Stimulated activated naive CD8-positive, alpha-beta T cell treated with anti-CD3 and anti-CD28 coated beads, Interleukin-15, amount 100 ng/mL, for 72 hours (primary cell): ENCODE measurements at regions not wholly inside any gene's neighbourhood (a gene's known extent, or its start where the extent isn't known, plus 50 kb on each side); places are given as distances from the start of the nearest gene placed in this dataset.

Experiments used
- ATAC-seq: fragments of 150-1000 bp; cut with Tn5 transposase; 2 replicates; pipeline ENCODE4 v1.10.0; 2021; ENCODE audit warnings: mild to moderate bottlenecking, moderate library complexity
- DNase-seq, 2 donors: peaks; one replicate each; pipeline ENCODE4 v3.0.0; 2021 to 2022
- H3K27ac Mint-ChIP-seq, 2 donors: one replicate each; pipeline ENCODE4 v1.8.0; 2022; ENCODE audit warnings: mild to moderate bottlenecking in 2 of 2, mixed read lengths in 2 of 2, moderate library complexity in 2 of 2
- H3K27me3 Mint-ChIP-seq: one replicate; pipeline ENCODE4 v1.8.0; 2022; ENCODE audit warnings: mixed read lengths
- H3K4me1 Mint-ChIP-seq: one replicate; pipeline ENCODE4 v1.8.0; 2022; ENCODE audit warnings: mild to moderate bottlenecking, mixed read lengths
- H3K4me3 Mint-ChIP-seq, 2 donors: one replicate each; pipeline ENCODE4 v1.8.0; 2022; ENCODE audit warnings: mild to moderate bottlenecking in 2 of 2, mixed read lengths in 2 of 2, moderate library complexity in 1 of 2
- H3K9me3 Mint-ChIP-seq, 2 donors: one replicate each; pipeline ENCODE4 v1.8.0; 2022; ENCODE audit warnings: mixed read lengths in 2 of 2

GRCh38 chr4:22191565-22191964 is 243.0 kb upstream of the KCNIP4 start:
- no peaks in the 10 kb centered on the region for H3K4me1 Mint-ChIP-seq
- no peak overlapping the region for H3K4me3 Mint-ChIP-seq
- ATAC-seq (no peak), DNase-seq (no peak)
- peaks cover 0 to 5% of the 10 kb centered on the region in 2 donors for H3K9me3 Mint-ChIP-seq
- peaks cover 7% of the 10 kb centered on the region for H3K27me3 Mint-ChIP-seq
- no peak overlapping the region for H3K27ac Mint-ChIP-seq

- H3K27me3 Mint-ChIP-seq = peaks cover 7% of the 10 kb centered on the region
- DNase-seq (no peak), ATAC-seq (no peak)
- no peak overlapping the region for H3K27ac Mint-ChIP-seq
- no peak overlapping the region for H3K4me3 Mint-ChIP-seq
- no peaks in the 10 kb centered on the region for H3K9me3 Mint-ChIP-seq
- no peaks in the 10 kb centered on the region for H3K4me1 Mint-ChIP-seq
Observed at GRCh38 chr4:22190855-22191254, 242.3 kb upstream of the KCNIP4 start.

GRCh38 chr4:22187203-22187820 is 238.7 kb upstream of the KCNIP4 start:
- H3K27ac Mint-ChIP-seq = no peak overlapping the region
- no peak for ATAC-seq
- H3K4me3 Mint-ChIP-seq = no peak overlapping the region
- DNase-seq = no peak
- no peaks in the 10 kb centered on the region for H3K9me3 Mint-ChIP-seq
- peaks cover 6% of the 10 kb centered on the region for H3K27me3 Mint-ChIP-seq
- no peaks in the 10 kb centered on the region for H3K4me1 Mint-ChIP-seq

GRCh38 chr4:22181736-22182135 is 233.2 kb upstream of the KCNIP4 start:
- ATAC-seq (no peak), DNase-seq (no peak)

GRCh38 chr4:22179124-22179874 is 230.7 kb upstream of the KCNIP4 start:
- ATAC-seq (peak; percentile 89), DNase-seq (peak in 1 of 2 donors; percentile 30)
- peaks cover 14 to 21% of the 10 kb centered on the region in 2 donors for H3K9me3 Mint-ChIP-seq
- no peak overlapping the region for H3K27ac Mint-ChIP-seq
- no peak overlapping the region for H3K4me3 Mint-ChIP-seq
- no peaks in the 10 kb centered on the region for H3K27me3 Mint-ChIP-seq
- H3K4me1 Mint-ChIP-seq = no peaks in the 10 kb centered on the region

More at GRCh38 chr4:22181736-22182135, 233.2 kb upstream of the KCNIP4 start:
- peaks cover 7 to 9% of the 10 kb centered on the region in 2 donors for H3K9me3 Mint-ChIP-seq
- no peak overlapping the region for H3K4me3 Mint-ChIP-seq
- no peaks in the 10 kb centered on the region for H3K4me1 Mint-ChIP-seq
- H3K27me3 Mint-ChIP-seq = no peaks in the 10 kb centered on the region
- H3K27ac Mint-ChIP-seq = no peak overlapping the region

GRCh38 chr4:22174640-22175039 is 226.1 kb upstream of the KCNIP4 start:
- ATAC-seq (peak; percentile 59), DNase-seq (no peak)
- H3K4me3 Mint-ChIP-seq = no peak overlapping the region
- H3K9me3 Mint-ChIP-seq = peaks cover 18 to 28% of the 10 kb centered on the region in 2 donors
- no peak overlapping the region for H3K27ac Mint-ChIP-seq
- H3K4me1 Mint-ChIP-seq = no peaks in the 10 kb centered on the region
- H3K27me3 Mint-ChIP-seq = no peaks in the 10 kb centered on the region

GRCh38 chr4:22170353-22170752 is 221.8 kb upstream of the KCNIP4 start:
- H3K4me3 Mint-ChIP-seq = no peak overlapping the region
- peak overlapping the region; percentile 43 to 79 for H3K27ac Mint-ChIP-seq
- no peaks in the 10 kb centered on the region for H3K27me3 Mint-ChIP-seq
- H3K4me1 Mint-ChIP-seq = no peaks in the 10 kb centered on the region
- no peak for DNase-seq
- H3K9me3 Mint-ChIP-seq = peaks cover 5 to 8% of the 10 kb centered on the region in 2 donors
- no peak for ATAC-seq

GRCh38 chr4:22167201-22167600 is 218.6 kb upstream of the KCNIP4 start:
- no peaks in the 10 kb centered on the region for H3K27me3 Mint-ChIP-seq
- no peaks in the 10 kb centered on the region for H3K4me1 Mint-ChIP-seq
- no peak overlapping the region for H3K4me3 Mint-ChIP-seq
- DNase-seq (no peak), ATAC-seq (no peak)
- no peak overlapping the region for H3K27ac Mint-ChIP-seq
- peaks cover 7 to 10% of the 10 kb centered on the region in 2 donors for H3K9me3 Mint-ChIP-seq

GRCh38 chr4:22162454-22162853 is 213.9 kb upstream of the KCNIP4 start:
- Mint-ChIP-seq H3K4me3 (no peak overlapping the region), H3K27ac (no peak overlapping the region), H3K9me3 (peaks cover 24 to 26% of the 10 kb centered on the region in 2 donors), H3K27me3 (no peaks in the 10 kb centered on the region), H3K4me1 (no peaks in the 10 kb centered on the region)
- ATAC-seq (no peak), DNase-seq (no peak)

GRCh38 chr4:22130741-22131140 is 182.2 kb upstream of the KCNIP4 start:
- H3K9me3 Mint-ChIP-seq = peaks cover 0 to 6% of the 10 kb centered on the region in 2 donors
- H3K27me3 Mint-ChIP-seq = no peaks in the 10 kb centered on the region
- ATAC-seq = no peak
- H3K4me3 Mint-ChIP-seq = no peak overlapping the region
- H3K4me1 Mint-ChIP-seq = no peaks in the 10 kb centered on the region
- no peak for DNase-seq
- no peak overlapping the region for H3K27ac Mint-ChIP-seq

GRCh38 chr4:22129454-22130029 is 181.0 kb upstream of the KCNIP4 start:
- ATAC-seq (no peak), DNase-seq (peak; percentile 10 to 16)
- Mint-ChIP-seq H3K9me3 (peaks cover 6% of the 10 kb centered on the region in 2 donors), H3K4me3 (no peak overlapping the region), H3K27me3 (no peaks in the 10 kb centered on the region), H3K4me1 (no peaks in the 10 kb centered on the region), H3K27ac (no peak overlapping the region)

- Mint-ChIP-seq H3K27me3 (no peaks in the 10 kb centered on the region), H3K9me3 (peaks cover 15 to 34% of the 10 kb centered on the region in 2 donors), H3K4me3 (no peak overlapping the region), H3K27ac (peak overlapping the region in 1 of 2 donors; percentile 16), H3K4me1 (no peaks in the 10 kb centered on the region)
- ATAC-seq (peak; percentile 39), DNase-seq (no peak)
Observed at GRCh38 chr4:22122062-22122461, 173.5 kb upstream of the KCNIP4 start.

GRCh38 chr4:22115262-22115661 is 166.7 kb upstream of the KCNIP4 start:
- H3K27ac Mint-ChIP-seq = no peak overlapping the region
- ATAC-seq (no peak), DNase-seq (no peak)
- H3K4me1 Mint-ChIP-seq = no peaks in the 10 kb centered on the region
- H3K4me3 Mint-ChIP-seq = no peak overlapping the region
- H3K9me3 Mint-ChIP-seq = peaks cover 8 to 9% of the 10 kb centered on the region in 2 donors
- no peaks in the 10 kb centered on the region for H3K27me3 Mint-ChIP-seq

- Mint-ChIP-seq H3K9me3 (no peaks in the 10 kb centered on the region), H3K27ac (no peak overlapping the region), H3K4me3 (no peak overlapping the region), H3K27me3 (no peaks in the 10 kb centered on the region), H3K4me1 (peaks cover 7% of the 10 kb centered on the region)
- DNase-seq = no peak
- no peak for ATAC-seq
Observed at GRCh38 chr4:22103768-22104167, 155.2 kb upstream of the KCNIP4 start.

- Mint-ChIP-seq H3K4me3 (no peak overlapping the region), H3K27ac (peak overlapping the region in 1 of 2 donors; percentile 67), H3K9me3 (no peaks in the 10 kb centered on the region), H3K4me1 (peaks cover 12% of the 10 kb centered on the region), H3K27me3 (no peaks in the 10 kb centered on the region)
- ATAC-seq = peak; percentile 96
- peak in 1 of 2 donors; percentile 13 for DNase-seq
Observed at GRCh38 chr4:22099896-22100295, 151.3 kb upstream of the KCNIP4 start.

GRCh38 chr4:22097596-22097995 is 149.0 kb upstream of the KCNIP4 start:
- ATAC-seq = no peak
- no peak for DNase-seq
- H3K27ac Mint-ChIP-seq = no peak overlapping the region
- peaks cover 12% of the 10 kb centered on the region for H3K4me1 Mint-ChIP-seq
- no peak overlapping the region for H3K4me3 Mint-ChIP-seq
- H3K27me3 Mint-ChIP-seq = no peaks in the 10 kb centered on the region
- H3K9me3 Mint-ChIP-seq = no peaks in the 10 kb centered on the region
